ENCODE measurements at regions not wholly inside any gene's neighbourhood (a gene's known extent, or its start where the extent isn't known, plus 50 kb on each side); places are given as distances from the start of the nearest gene placed in this dataset.

DNA sequence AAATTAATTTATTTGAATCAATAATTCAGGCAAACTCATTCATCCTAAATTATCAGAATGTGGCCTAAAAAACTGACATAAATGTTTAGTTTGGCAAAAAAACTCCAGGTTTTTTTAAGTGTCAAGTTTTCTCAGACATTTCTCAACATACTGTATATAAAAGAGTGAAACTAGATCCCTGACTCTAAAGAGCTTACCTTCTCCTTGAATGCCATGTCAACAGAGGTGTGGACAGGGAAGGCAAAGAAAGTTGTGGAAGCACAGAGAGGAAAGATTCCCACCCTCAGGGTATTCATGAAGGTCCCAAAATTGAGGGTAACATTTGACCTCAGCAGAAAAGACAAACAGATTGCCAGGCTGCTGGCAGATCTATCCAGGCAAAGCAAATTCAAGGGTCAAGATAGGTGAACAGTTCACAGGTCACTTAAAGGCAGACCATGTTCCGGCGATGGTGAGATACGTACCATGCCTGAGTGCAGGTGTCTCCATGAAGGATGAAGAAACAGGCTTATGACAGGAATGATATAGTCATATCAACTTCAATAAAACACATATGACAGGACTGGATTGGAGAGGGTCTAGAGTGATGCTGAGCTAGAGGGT, 1638.3 kb upstream of the ZEB2 start:
- no peaks in the 10 kb centered on the region for H4K20me1 ChIP-seq (ENCODE audit: control insufficient read depth, extremely low read depth, insufficient read depth, low read length)
- no peak for DNase-seq (ENCODE audit: low read depth in 2 of 2)
- no peaks in the 10 kb centered on the region for H3K4me1 ChIP-seq (ENCODE audit: control insufficient read depth, extremely low read depth, insufficient read depth, low read length)
- H3K9me3 ChIP-seq (ENCODE audit: control insufficient read depth, insufficient read depth, low read depth, low read length) = no peaks in the 10 kb centered on the region
- H3K9ac ChIP-seq (ENCODE audit: insufficient read depth, low read length) = no peak overlapping the region
- TF ChIP-seq, protein P1, sequence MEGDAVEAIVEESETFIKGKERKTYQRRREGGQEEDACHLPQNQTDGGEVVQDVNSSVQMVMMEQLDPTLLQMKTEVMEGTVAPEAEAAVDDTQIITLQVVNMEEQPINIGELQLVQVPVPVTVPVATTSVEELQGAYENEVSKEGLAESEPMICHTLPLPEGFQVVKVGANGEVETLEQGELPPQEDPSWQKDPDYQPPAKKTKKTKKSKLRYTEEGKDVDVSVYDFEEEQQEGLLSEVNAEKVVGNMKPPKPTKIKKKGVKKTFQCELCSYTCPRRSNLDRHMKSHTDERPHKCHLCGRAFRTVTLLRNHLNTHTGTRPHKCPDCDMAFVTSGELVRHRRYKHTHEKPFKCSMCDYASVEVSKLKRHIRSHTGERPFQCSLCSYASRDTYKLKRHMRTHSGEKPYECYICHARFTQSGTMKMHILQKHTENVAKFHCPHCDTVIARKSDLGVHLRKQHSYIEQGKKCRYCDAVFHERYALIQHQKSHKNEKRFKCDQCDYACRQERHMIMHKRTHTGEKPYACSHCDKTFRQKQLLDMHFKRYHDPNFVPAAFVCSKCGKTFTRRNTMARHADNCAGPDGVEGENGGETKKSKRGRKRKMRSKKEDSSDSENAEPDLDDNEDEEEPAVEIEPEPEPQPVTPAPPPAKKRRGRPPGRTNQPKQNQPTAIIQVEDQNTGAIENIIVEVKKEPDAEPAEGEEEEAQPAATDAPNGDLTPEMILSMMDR (conservative IDR thresholded peaks at IDR 0.05 in 1 of 2, IDR thresholded peaks at IDR 0.05 in 1 of 2; ENCODE audit: low read depth in 1 of 2, low read length in 2 of 2) = no peak
- no peak for TF ChIP-seq EZH2 (IDR thresholded peaks at IDR 0.05; ENCODE audit: low read length, missing control alignments)
- no peak overlapping the region for H3K4me3 ChIP-seq (replicated peaks in 1 of 4; ENCODE audit: control extremely low read depth in 1 of 4, insufficient read depth in 1 of 4, low read depth in 3 of 4, low read length in 4 of 4)
- H3K4me2 ChIP-seq (ENCODE audit: extremely low read depth, insufficient read depth, low read length) = no peak overlapping the region
- H3K27ac ChIP-seq (ENCODE audit: insufficient read depth, low read length) = no peak overlapping the region
- no peaks in the 10 kb centered on the region for H3K79me2 ChIP-seq (ENCODE audit: control insufficient read depth, insufficient read depth, low read length)
- H3K36me3 ChIP-seq (ENCODE audit: control insufficient read depth, insufficient read depth, low read length) = no peaks in the 10 kb centered on the region
- H3K27me3 ChIP-seq (ENCODE audit: control insufficient read depth, insufficient read depth, low read length) = no peaks in the 10 kb centered on the region
- no peak overlapping the region for H2AFZ ChIP-seq (ENCODE audit: low read length)

DNA sequence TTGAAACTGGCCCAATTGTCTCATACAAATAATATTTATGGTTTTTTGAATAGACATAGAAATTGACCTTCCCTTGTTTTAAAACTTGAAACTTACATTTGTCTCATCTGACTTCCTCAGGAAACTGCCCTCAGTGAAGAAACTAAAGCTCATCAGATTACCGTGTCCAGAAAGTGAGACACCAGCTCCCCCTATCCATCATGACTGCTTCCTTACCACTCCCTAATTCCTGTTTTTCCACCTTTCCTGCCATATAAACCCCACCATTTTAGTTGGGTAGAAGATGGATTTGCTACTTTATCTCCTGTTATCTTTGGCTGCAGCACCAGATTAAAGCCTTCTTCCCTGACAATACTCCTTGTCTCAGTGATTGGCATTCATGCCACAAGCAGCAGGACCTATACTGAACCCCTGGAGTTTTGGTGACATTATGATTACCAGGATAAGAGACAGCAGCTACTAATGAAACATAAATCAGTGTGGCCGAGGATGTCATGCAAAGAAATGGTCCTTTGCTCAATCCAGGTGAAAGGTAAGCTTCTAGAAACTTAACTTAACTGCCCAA, 1627.6 kb upstream of the ZEB2 start:
- DNase-seq (ENCODE audit: low read depth in 2 of 2) = no peak
- H3K27ac ChIP-seq (ENCODE audit: insufficient read depth, low read length) = no peak overlapping the region
- H2AFZ ChIP-seq (ENCODE audit: low read length) = no peak overlapping the region
- H3K4me2 ChIP-seq (ENCODE audit: extremely low read depth, insufficient read depth, low read length) = no peak overlapping the region
- no peaks in the 10 kb centered on the region for H3K4me1 ChIP-seq (ENCODE audit: control insufficient read depth, extremely low read depth, insufficient read depth, low read length)
- no peaks in the 10 kb centered on the region for H3K36me3 ChIP-seq (ENCODE audit: control insufficient read depth, insufficient read depth, low read length)
- no peak overlapping the region for H3K4me3 ChIP-seq (replicated peaks in 1 of 4; ENCODE audit: control extremely low read depth in 1 of 4, insufficient read depth in 1 of 4, low read depth in 3 of 4, low read length in 4 of 4)
- H3K27me3 ChIP-seq (ENCODE audit: control insufficient read depth, insufficient read depth, low read length) = no peaks in the 10 kb centered on the region
- H3K9me3 ChIP-seq (ENCODE audit: control insufficient read depth, insufficient read depth, low read depth, low read length) = no peaks in the 10 kb centered on the region
- no peaks in the 10 kb centered on the region for H3K79me2 ChIP-seq (ENCODE audit: control insufficient read depth, insufficient read depth, low read length)
- H3K9ac ChIP-seq (ENCODE audit: insufficient read depth, low read length) = no peak overlapping the region
- TF ChIP-seq EZH2 (IDR thresholded peaks at IDR 0.05; ENCODE audit: low read length, missing control alignments) = no peak
- TF ChIP-seq, protein P1 (conservative IDR thresholded peaks at IDR 0.05 in 1 of 2, IDR thresholded peaks at IDR 0.05 in 1 of 2; ENCODE audit: low read depth in 1 of 2, low read length in 2 of 2) = no peak
- H4K20me1 ChIP-seq (ENCODE audit: control insufficient read depth, extremely low read depth, insufficient read depth, low read length) = no peaks in the 10 kb centered on the region

GRCh38 chr2:146143971-146144370, 1624.1 kb upstream of the ZEB2 start:
- H4K20me1 ChIP-seq (ENCODE audit: control insufficient read depth, extremely low read depth, insufficient read depth, low read length) = no peaks in the 10 kb centered on the region
- TF ChIP-seq, protein P1 (conservative IDR thresholded peaks at IDR 0.05 in 1 of 2, IDR thresholded peaks at IDR 0.05 in 1 of 2; ENCODE audit: low read depth in 1 of 2, low read length in 2 of 2) = no peak
- TF ChIP-seq EZH2 (IDR thresholded peaks at IDR 0.05; ENCODE audit: low read length, missing control alignments) = no peak
- H3K27me3 ChIP-seq (ENCODE audit: control insufficient read depth, insufficient read depth, low read length) = no peaks in the 10 kb centered on the region
- H3K4me1 ChIP-seq (ENCODE audit: control insufficient read depth, extremely low read depth, insufficient read depth, low read length) = no peaks in the 10 kb centered on the region
- H3K36me3 ChIP-seq (ENCODE audit: control insufficient read depth, insufficient read depth, low read length) = no peaks in the 10 kb centered on the region
- peak in 1 of 2 donors; percentile 7 for DNase-seq (ENCODE audit: low read depth in 2 of 2)
- H3K9me3 ChIP-seq (ENCODE audit: control insufficient read depth, insufficient read depth, low read depth, low read length) = no peaks in the 10 kb centered on the region
- no peak overlapping the region for H3K27ac ChIP-seq (ENCODE audit: insufficient read depth, low read length)
- no peak overlapping the region for H3K4me3 ChIP-seq (replicated peaks in 1 of 4; ENCODE audit: control extremely low read depth in 1 of 4, insufficient read depth in 1 of 4, low read depth in 3 of 4, low read length in 4 of 4)
- H3K4me2 ChIP-seq (ENCODE audit: extremely low read depth, insufficient read depth, low read length) = no peak overlapping the region
- no peaks in the 10 kb centered on the region for H3K79me2 ChIP-seq (ENCODE audit: control insufficient read depth, insufficient read depth, low read length)
- H2AFZ ChIP-seq (ENCODE audit: low read length) = no peak overlapping the region
- H3K9ac ChIP-seq (ENCODE audit: insufficient read depth, low read length) = no peak overlapping the region

Data from fibroblast of lung (primary cell).